GM20000 (cell line): ENCODE measurements at regions not wholly inside any gene's neighbourhood (a gene's known extent, or its start where the extent isn't known, plus 50 kb on each side); places are given as distances from the start of the nearest gene placed in this dataset.

Experiments used
- DNase-seq: peaks from one replicate; pipeline ENCODE4 v3.0.0; 2012; ENCODE audit warnings: low spot score
- CTCF ChIP-seq: IDR thresholded peaks from 2 replicates; pipeline ENCODE4 v1.5.1; 2012; ENCODE audit warnings: mild to moderate bottlenecking, control low read depth; ENCODE audit errors: extremely low read depth, missing control alignments

GRCh38 chr15:47333734-47334133, 383.6 kb upstream of the SEMA6D start:
- no peak for TF ChIP-seq CTCF
- no peak for DNase-seq

DNA sequence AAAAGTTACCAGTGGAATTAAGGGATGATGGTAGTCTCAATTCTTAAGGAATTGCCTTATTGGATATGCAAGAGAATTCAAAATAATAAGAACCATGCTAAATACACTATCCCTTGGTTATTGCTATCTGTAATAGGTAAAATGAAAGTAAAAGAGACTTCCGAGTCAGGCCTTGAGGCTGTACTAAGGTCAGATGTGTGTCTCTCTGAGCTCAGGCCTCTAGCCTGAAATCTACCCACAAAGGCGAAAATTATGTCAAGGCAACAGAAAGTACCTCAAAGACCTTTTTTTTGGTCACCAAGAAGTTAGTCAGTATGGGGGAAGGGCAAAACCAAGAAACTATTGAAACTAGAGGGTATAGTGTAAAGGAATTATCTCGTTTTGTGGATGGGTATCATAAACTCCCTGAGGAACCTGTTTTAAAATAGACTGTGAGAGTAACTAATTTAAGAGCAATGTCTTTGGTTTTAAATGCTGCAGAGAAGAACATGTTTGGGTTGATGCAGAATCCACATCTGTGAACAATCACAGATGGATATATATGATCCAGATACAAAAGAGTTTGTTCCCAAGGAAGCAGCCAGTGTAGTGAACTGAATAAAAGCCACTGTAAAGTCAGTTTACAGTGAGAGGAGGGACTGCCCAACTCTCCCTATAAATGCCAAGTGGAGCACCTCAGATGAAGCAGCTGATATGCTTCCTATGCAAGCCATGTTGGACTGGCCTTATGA, 382.3 kb upstream of the SEMA6D start:
- TF ChIP-seq CTCF: no peak

GRCh38 chr15:47337106-47337505, 380.2 kb upstream of the SEMA6D start:
- TF ChIP-seq CTCF: no peak

More for the DNA sequence above, 382.3 kb upstream of the SEMA6D start:
- DNase-seq: no peak

DNA sequence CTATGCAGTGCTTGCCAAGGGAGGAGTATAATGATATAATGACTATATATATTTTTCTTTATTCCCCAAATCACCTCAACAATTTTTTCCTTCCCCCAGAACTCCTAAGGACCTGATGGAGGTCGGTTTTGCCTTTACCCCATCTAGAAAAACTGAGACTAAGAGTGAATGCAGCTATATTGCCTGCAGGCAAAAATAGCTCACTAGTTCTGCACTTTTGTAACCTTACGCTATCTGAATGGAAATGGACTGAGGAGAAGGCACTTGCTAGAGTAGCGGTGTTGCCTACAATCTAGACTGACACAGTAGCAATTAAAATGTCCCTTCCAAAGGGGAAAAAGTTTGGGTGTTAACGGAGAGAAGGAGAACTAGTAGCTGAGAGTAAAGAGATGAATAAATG, 379.5 kb upstream of the SEMA6D start:
- TF ChIP-seq CTCF: no peak
- DNase-seq: no peak

More at GRCh38 chr15:47337106-47337505, 380.2 kb upstream of the SEMA6D start:
- DNase-seq: no peak

- TF ChIP-seq CTCF: no peak
- no peak for DNase-seq
These were observed 378.5 kb upstream of the SEMA6D start for GRCh38 chr15:47338771-47339170.

DNA sequence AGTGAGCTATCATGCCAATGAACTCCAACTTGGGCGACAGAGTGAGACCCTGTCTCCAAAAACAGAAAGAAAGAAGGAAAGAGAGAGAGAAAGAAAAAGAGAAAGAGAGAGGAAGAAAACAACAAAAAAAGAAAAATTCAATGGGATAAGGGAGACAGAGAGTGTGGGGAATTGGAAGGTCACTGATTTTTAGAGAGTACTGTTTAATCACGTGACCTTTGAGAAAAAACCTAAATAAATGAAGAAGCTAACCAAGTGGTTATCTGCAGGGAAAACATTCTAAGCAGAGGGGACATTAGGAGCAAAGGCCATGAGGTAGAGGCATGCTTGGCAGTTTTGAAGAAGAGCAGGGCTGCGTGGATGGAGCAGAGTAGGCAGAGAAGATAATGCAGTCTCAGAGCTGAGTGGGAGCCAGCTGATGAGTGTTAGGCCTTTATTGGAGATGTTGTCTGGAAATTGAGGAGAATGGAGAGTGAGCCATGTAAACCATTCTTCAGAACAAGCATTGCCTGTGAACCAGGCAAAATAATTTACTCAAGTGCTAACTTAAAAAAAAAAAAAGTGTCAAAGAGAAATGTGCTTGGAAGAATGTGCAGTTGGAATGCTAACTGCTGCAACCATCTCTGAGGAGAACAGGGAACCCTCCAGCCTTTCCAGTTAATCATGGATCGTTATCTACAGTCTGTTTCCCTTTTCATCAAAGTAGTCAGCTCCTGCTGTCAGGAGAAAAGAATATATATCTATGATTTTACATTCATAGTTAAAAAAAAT, 377.3 kb upstream of the SEMA6D start:
- DNase-seq: no peak

More for the DNA sequence above, 377.3 kb upstream of the SEMA6D start:
- TF ChIP-seq CTCF: no peak
